PC-9 (cell line): ENCODE measurements at regions not wholly inside any gene's neighbourhood (a gene's known extent, or its start where the extent isn't known, plus 50 kb on each side); places are given as distances from the start of the nearest gene placed in this dataset.

Experiments
- BruUV-seq: library from RNA; stranded (reverse); fragments of 400-500 nt; replicated peaks from 2 replicates; lab custom pipeline; 2021; lab: Mats Ljungman, UMichigan
- CTCF ChIA-PET: fragments of 300-600 bp; sonication (Branson Sonifier 250); formaldehyde crosslinking; loops from one replicate; lab custom pipeline; 2022; ENCODE audit warnings: antibody characterized with exemption; lab: Charles Lee
- POLR2A ChIA-PET: fragments of 300-600 bp; sonication (Branson Sonifier 250); formaldehyde crosslinking; loops from one replicate; lab custom pipeline; 2022; ENCODE audit warnings: antibody characterized with exemption; ENCODE audit not compliant: unreplicated experiment; lab: Charles Lee
- DNase-seq, 2 experiments: peaks; one replicate each; pipeline versions ENCODE4 v3.0.0 to v3.0.0-alpha.2; 2015 to 2022; ENCODE audit warnings: mixed read lengths in 1 of 2
- H2AFZ ChIP-seq: fragments of 200-600 bp; sonication (generic); 2 replicates; pipeline ENCODE4 v1.8.1; 2017; ENCODE audit warnings: antibody characterized with exemption
- H3F3A ChIP-seq: fragments of 200-600 bp; sonication (generic); 2 replicates; pipeline ENCODE4 v1.8.1; 2017; ENCODE audit warnings: antibody characterized with exemption, mild to moderate bottlenecking, low read depth; ENCODE audit not compliant: insufficient read depth
- H3K27ac ChIP-seq: fragments of 200-600 bp; sonication (generic); 2 replicates; pipeline ENCODE4 v1.6.1; 2016; ENCODE audit warnings: mixed run types
- H3K27me3 ChIP-seq: fragments of 200-600 bp; sonication (generic); 2 replicates; pipeline ENCODE4 v1.6.1; 2016; ENCODE audit warnings: low read depth, mixed run types; ENCODE audit not compliant: insufficient read depth
- H3K36me3 ChIP-seq: fragments of 200-600 bp; sonication (generic); 2 replicates; pipeline ENCODE4 v1.6.1; 2016; ENCODE audit warnings: low read depth, mixed run types
- H3K4me1 ChIP-seq: fragments of 200-600 bp; sonication (generic); replicated peaks from 2 replicates; pipeline ENCODE4 v1.6.1; 2016; ENCODE audit warnings: mixed run types; ENCODE audit not compliant: insufficient read depth
- H3K4me2 ChIP-seq: fragments of 200-600 bp; sonication (generic); 2 replicates; pipeline ENCODE4 v1.6.1; 2017; ENCODE audit warnings: mixed run types
- H3K4me3 ChIP-seq: fragments of 200-600 bp; sonication (generic); 2 replicates; pipeline ENCODE4 v1.6.1; 2016; ENCODE audit warnings: mixed run types
- H3K79me2 ChIP-seq: fragments of 200-600 bp; sonication (generic); 2 replicates; pipeline ENCODE4 v1.6.1; 2017; ENCODE audit warnings: low read depth, mixed run types
- H3K9me2 ChIP-seq: fragments of 200-600 bp; sonication (generic); 2 replicates; pipeline ENCODE4 v1.8.1; 2017; ENCODE audit warnings: mild to moderate bottlenecking; ENCODE audit not compliant: insufficient read depth
- H3K9me3 ChIP-seq: fragments of 200-600 bp; sonication (generic); 2 replicates; pipeline ENCODE4 v1.8.1; 2016; ENCODE audit warnings: low read depth; ENCODE audit not compliant: insufficient read depth
- H4K20me1 ChIP-seq: fragments of 200-600 bp; sonication (generic); 2 replicates; pipeline ENCODE4 v1.8.1; 2017; ENCODE audit not compliant: insufficient read depth
- EZH2 ChIP-seq: fragments of 200-600 bp; sonication (generic); IDR thresholded peaks from 2 replicates; pipeline ENCODE4 v1.8.0; 2017; ENCODE audit warnings: antibody characterized with exemption, low read depth
- intact Hi-C: fragments of 100-400 bp; cut with micrococcal nuclease; formaldehyde crosslinking; loops from one replicate; pipeline ENCODE4 v1.10.0; 2022; ENCODE audit not compliant: unreplicated experiment
- TF ChIP-seq, protein P1 (sequence below): fragments of 200-600 bp; sonication (generic); conservative IDR thresholded peaks from 2 replicates; pipeline ENCODE4 v1.6.1; 2017; ENCODE audit warnings: mixed run types, antibody characterized with exemption, mild to moderate bottlenecking, moderate library complexity

- Histone ChIP-seq H3K9me2 (no peaks in the 10 kb centered on the region), H3K4me2 (no peak overlapping the region), H3K79me2 (no peaks in the 10 kb centered on the region), H3K27me3 (no peaks in the 10 kb centered on the region), H3K4me1 (no peaks in the 10 kb centered on the region), H3K36me3 (no peaks in the 10 kb centered on the region), H2AFZ (no peak overlapping the region), H3K4me3 (no peak overlapping the region), H4K20me1 (no peaks in the 10 kb centered on the region), H3F3A (no peaks in the 10 kb centered on the region), H3K9me3 (no peaks in the 10 kb centered on the region; the same call in 1 of the 2 replicates), H3K27ac (no peak overlapping the region)
- no TSS peak for BruUV-seq
- DNase-seq = no peak
- POLR2A ChIA-PET = no interaction called here
- CTCF ChIA-PET = no interaction called here
- intact Hi-C loops = no loop called here
- TF ChIP-seq, protein P1, sequence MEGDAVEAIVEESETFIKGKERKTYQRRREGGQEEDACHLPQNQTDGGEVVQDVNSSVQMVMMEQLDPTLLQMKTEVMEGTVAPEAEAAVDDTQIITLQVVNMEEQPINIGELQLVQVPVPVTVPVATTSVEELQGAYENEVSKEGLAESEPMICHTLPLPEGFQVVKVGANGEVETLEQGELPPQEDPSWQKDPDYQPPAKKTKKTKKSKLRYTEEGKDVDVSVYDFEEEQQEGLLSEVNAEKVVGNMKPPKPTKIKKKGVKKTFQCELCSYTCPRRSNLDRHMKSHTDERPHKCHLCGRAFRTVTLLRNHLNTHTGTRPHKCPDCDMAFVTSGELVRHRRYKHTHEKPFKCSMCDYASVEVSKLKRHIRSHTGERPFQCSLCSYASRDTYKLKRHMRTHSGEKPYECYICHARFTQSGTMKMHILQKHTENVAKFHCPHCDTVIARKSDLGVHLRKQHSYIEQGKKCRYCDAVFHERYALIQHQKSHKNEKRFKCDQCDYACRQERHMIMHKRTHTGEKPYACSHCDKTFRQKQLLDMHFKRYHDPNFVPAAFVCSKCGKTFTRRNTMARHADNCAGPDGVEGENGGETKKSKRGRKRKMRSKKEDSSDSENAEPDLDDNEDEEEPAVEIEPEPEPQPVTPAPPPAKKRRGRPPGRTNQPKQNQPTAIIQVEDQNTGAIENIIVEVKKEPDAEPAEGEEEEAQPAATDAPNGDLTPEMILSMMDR = no peak
Observed at GRCh38 chr3:43960448-43960840, 269.7 kb downstream of the ABHD5 start.

- intact Hi-C loops = no loop called here
- no peak overlapping the region for H2AFZ ChIP-seq
- no peak overlapping the region for H3K4me3 ChIP-seq
- TF ChIP-seq, protein P1 = no peak
- no peak for TF ChIP-seq EZH2
- no peaks in the 10 kb centered on the region for H4K20me1 ChIP-seq
- H3K27me3 ChIP-seq = no peaks in the 10 kb centered on the region
- no TSS peak for BruUV-seq
- no peaks in the 10 kb centered on the region for H3K9me2 ChIP-seq
- no peak overlapping the region for H3K27ac ChIP-seq
- DNase-seq = no peak
- ChIA-PET POLR2A (no interaction called here), CTCF (no interaction called here)
- H3K36me3 ChIP-seq = no peaks in the 10 kb centered on the region
- H3K4me1 ChIP-seq = no peaks in the 10 kb centered on the region
- no peak overlapping the region for H3K4me2 ChIP-seq
- H3F3A ChIP-seq = no peaks in the 10 kb centered on the region
- no peaks in the 10 kb centered on the region for H3K79me2 ChIP-seq
- H3K9me3 ChIP-seq = no peaks in the 10 kb centered on the region
Observed at GRCh38 chr3:43962043-43962442, 271.3 kb downstream of the ABHD5 start.

DNA sequence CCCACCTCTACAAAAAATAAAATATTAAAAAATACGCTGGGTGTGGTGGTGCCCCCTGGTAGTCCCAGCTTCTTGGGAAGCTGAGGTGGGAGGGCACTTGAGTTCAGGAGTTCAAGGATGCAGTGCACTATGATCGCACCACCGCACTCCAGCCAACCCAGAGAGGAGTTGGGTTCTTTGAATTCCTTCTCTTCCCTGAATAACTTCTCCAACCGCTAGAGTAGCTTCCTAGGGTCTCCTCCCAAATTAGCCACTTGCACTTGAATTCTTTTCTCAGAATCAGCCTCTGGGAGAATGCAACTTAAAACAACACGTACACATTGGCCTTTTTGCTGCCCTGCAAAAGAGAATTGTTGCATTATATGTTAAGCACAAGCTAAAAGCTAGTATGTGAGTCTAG lies 272.5 kb downstream of the ABHD5 start:
- H3K9me3 ChIP-seq = no peaks in the 10 kb centered on the region
- no peaks in the 10 kb centered on the region for H3K36me3 ChIP-seq
- ChIA-PET POLR2A (no interaction called here), CTCF (no interaction called here)
- H3K4me2 ChIP-seq = no peak overlapping the region
- no peak overlapping the region for H3K4me3 ChIP-seq
- intact Hi-C loops = no loop called here
- no peaks in the 10 kb centered on the region for H3F3A ChIP-seq
- H4K20me1 ChIP-seq = no peaks in the 10 kb centered on the region
- H3K79me2 ChIP-seq = no peaks in the 10 kb centered on the region
- H3K27ac ChIP-seq = no peak overlapping the region
- no peak overlapping the region for H2AFZ ChIP-seq
- TF ChIP-seq, protein P1 = no peak
- no peak for TF ChIP-seq EZH2
- no peaks in the 10 kb centered on the region for H3K4me1 ChIP-seq
- no peaks in the 10 kb centered on the region for H3K27me3 ChIP-seq
- BruUV-seq = no TSS peak
- H3K9me2 ChIP-seq = no peaks in the 10 kb centered on the region
- no peak for DNase-seq
